ENCODE measurements at regions not wholly inside any gene's neighbourhood (a gene's known extent, or its start where the extent isn't known, plus 50 kb on each side); places are given as distances from the start of the nearest gene placed in this dataset.

GRCh38 chr10:121058082-121058481, 206.9 kb downstream of the WDR11 start:
- in situ Hi-C loops (cut with HindIII; ENCODE audit: low pct_ligation_motif_present, low pct_unique_long_range_greater_than_20kb, low sequenced_read_pairs), result no loop called here
- no peak for DNase-seq

GRCh38 chr10:121059351-121059750, 208.2 kb downstream of the WDR11 start:
- no peak for DNase-seq
- in situ Hi-C loops (cut with HindIII; ENCODE audit: low pct_ligation_motif_present, low pct_unique_long_range_greater_than_20kb, low sequenced_read_pairs), result no loop called here

- in situ Hi-C loops (cut with HindIII; ENCODE audit: low pct_ligation_motif_present, low pct_unique_long_range_greater_than_20kb, low sequenced_read_pairs), result no loop called here
- no peak for DNase-seq
These were observed 211.0 kb downstream of the WDR11 start for GRCh38 chr10:121062115-121062514.

GRCh38 chr10:121063744-121064143, 212.6 kb downstream of the WDR11 start:
- no peak for DNase-seq
- in situ Hi-C loops (cut with HindIII; ENCODE audit: low pct_ligation_motif_present, low pct_unique_long_range_greater_than_20kb, low sequenced_read_pairs), result no loop called here

GRCh38 chr10:121064491-121064890, 213.3 kb downstream of the WDR11 start:
- DNase-seq, result no peak
- in situ Hi-C loops (cut with HindIII; ENCODE audit: low pct_ligation_motif_present, low pct_unique_long_range_greater_than_20kb, low sequenced_read_pairs), result no loop called here

- in situ Hi-C loops (cut with HindIII; ENCODE audit: low pct_ligation_motif_present, low pct_unique_long_range_greater_than_20kb, low sequenced_read_pairs), result no loop called here
- DNase-seq, result no peak
These were observed 214.2 kb downstream of the WDR11 start for GRCh38 chr10:121065330-121065729.

GRCh38 chr10:121069061-121069850, 218.1 kb downstream of the WDR11 start:
- in situ Hi-C loops (cut with HindIII; ENCODE audit: low pct_ligation_motif_present, low pct_unique_long_range_greater_than_20kb, low sequenced_read_pairs), result no loop called here
- no peak for DNase-seq

GRCh38 chr10:121070275-121071070, 219.3 kb downstream of the WDR11 start:
- DNase-seq, result peak; percentile 32
- in situ Hi-C loops (cut with HindIII; ENCODE audit: low pct_ligation_motif_present, low pct_unique_long_range_greater_than_20kb, low sequenced_read_pairs), result no loop called here

GRCh38 chr10:121071901-121072300, 220.7 kb downstream of the WDR11 start:
- in situ Hi-C loops (cut with HindIII; ENCODE audit: low pct_ligation_motif_present, low pct_unique_long_range_greater_than_20kb, low sequenced_read_pairs), result no loop called here
- no peak for DNase-seq

- in situ Hi-C loops (cut with HindIII; ENCODE audit: low pct_ligation_motif_present, low pct_unique_long_range_greater_than_20kb, low sequenced_read_pairs), result no loop called here
- DNase-seq, result no peak
These were observed 222.6 kb downstream of the WDR11 start for GRCh38 chr10:121073728-121074127.

- DNase-seq, result no peak
- in situ Hi-C loops (cut with HindIII; ENCODE audit: low pct_ligation_motif_present, low pct_unique_long_range_greater_than_20kb, low sequenced_read_pairs), result no loop called here
These were observed 225.9 kb downstream of the WDR11 start for GRCh38 chr10:121076776-121077715.

- DNase-seq, result no peak
These were observed 226.9 kb downstream of the WDR11 start for GRCh38 chr10:121078036-121078435.

GRCh38 chr10:121078672-121079102, 227.5 kb downstream of the WDR11 start:
- in situ Hi-C loops (cut with HindIII; ENCODE audit: low pct_ligation_motif_present, low pct_unique_long_range_greater_than_20kb, low sequenced_read_pairs), result no loop called here
- DNase-seq, result no peak

More at GRCh38 chr10:121078036-121078435, 226.9 kb downstream of the WDR11 start:
- in situ Hi-C loops (cut with HindIII; ENCODE audit: low pct_ligation_motif_present, low pct_unique_long_range_greater_than_20kb, low sequenced_read_pairs), result no loop called here

- DNase-seq, result no peak
- in situ Hi-C loops (cut with HindIII; ENCODE audit: low pct_ligation_motif_present, low pct_unique_long_range_greater_than_20kb, low sequenced_read_pairs), result no loop called here
These were observed 228.1 kb downstream of the WDR11 start for GRCh38 chr10:121079226-121079625.

- in situ Hi-C loops (cut with HindIII; ENCODE audit: low pct_ligation_motif_present, low pct_unique_long_range_greater_than_20kb, low sequenced_read_pairs), result no loop called here
- no peak for DNase-seq
These were observed 229.2 kb downstream of the WDR11 start for GRCh38 chr10:121080281-121080891.

GRCh38 chr10:121081306-121081705, 230.1 kb downstream of the WDR11 start:
- DNase-seq, result no peak
- in situ Hi-C loops (cut with HindIII; ENCODE audit: low pct_ligation_motif_present, low pct_unique_long_range_greater_than_20kb, low sequenced_read_pairs), result no loop called here

GRCh38 chr10:121082984-121083383, 231.8 kb downstream of the WDR11 start:
- DNase-seq, result no peak
- in situ Hi-C loops (cut with HindIII; ENCODE audit: low pct_ligation_motif_present, low pct_unique_long_range_greater_than_20kb, low sequenced_read_pairs), result no loop called here

GRCh38 chr10:121084016-121084674, 233.0 kb downstream of the WDR11 start:
- in situ Hi-C loops (cut with HindIII; ENCODE audit: low pct_ligation_motif_present, low pct_unique_long_range_greater_than_20kb, low sequenced_read_pairs), result no loop called here
- DNase-seq, result no peak
